Effector memory CD4-positive, alpha-beta T cell (primary cell): ENCODE measurements at regions not wholly inside any gene's neighbourhood (a gene's known extent, or its start where the extent isn't known, plus 50 kb on each side); places are given as distances from the start of the nearest gene placed in this dataset.

Source experiments
- DNase-seq, 3 donors: peaks; one replicate each; pipeline ENCODE4 v3.0.0-alpha.2; 2020
- H3K27ac ChIP-seq: 2 replicates; pipeline ENCODE4 v1.7.0; 2013; ENCODE audit warnings: mild to moderate bottlenecking, low read length, moderate library complexity; ENCODE audit not compliant: insufficient read depth, poor library complexity, severe bottlenecking
- H3K27me3 ChIP-seq: replicated peaks from 2 replicates; pipeline ENCODE4 v1.7.0; 2013; ENCODE audit warnings: mild to moderate bottlenecking, low read length; ENCODE audit not compliant: insufficient read depth, control insufficient read depth, poor library complexity, severe bottlenecking
- H3K36me3 ChIP-seq: 2 replicates; pipeline ENCODE4 v1.7.0; 2013; ENCODE audit warnings: mild to moderate bottlenecking, low read length, moderate library complexity; ENCODE audit not compliant: control insufficient read depth, insufficient read depth
- H3K4me1 ChIP-seq: 2 replicates; pipeline ENCODE4 v1.7.0; 2013; ENCODE audit warnings: low read length, mild to moderate bottlenecking; ENCODE audit not compliant: control insufficient read depth, insufficient read depth, poor library complexity, severe bottlenecking
- H3K4me3 ChIP-seq: 2 replicates; pipeline ENCODE4 v1.7.0; 2013; ENCODE audit warnings: low read length, low read depth, mild to moderate bottlenecking; ENCODE audit not compliant: insufficient read depth, poor library complexity, severe bottlenecking
- H3K9me3 ChIP-seq: 2 replicates; pipeline ENCODE4 v1.7.0; 2013; ENCODE audit warnings: mild to moderate bottlenecking, low read length, moderate library complexity; ENCODE audit not compliant: control insufficient read depth

- Histone ChIP-seq H3K36me3 (no peaks in the 10 kb centered on the region), H3K27ac (no peak overlapping the region), H3K27me3 (no peaks in the 10 kb centered on the region), H3K9me3 (no peaks in the 10 kb centered on the region), H3K4me3 (no peak overlapping the region), H3K4me1 (no peaks in the 10 kb centered on the region)
- DNase-seq, result no peak
These were observed 437.5 kb upstream of the DMAC1 start for GRCh38 chr9:8237096-8237495.

DNA sequence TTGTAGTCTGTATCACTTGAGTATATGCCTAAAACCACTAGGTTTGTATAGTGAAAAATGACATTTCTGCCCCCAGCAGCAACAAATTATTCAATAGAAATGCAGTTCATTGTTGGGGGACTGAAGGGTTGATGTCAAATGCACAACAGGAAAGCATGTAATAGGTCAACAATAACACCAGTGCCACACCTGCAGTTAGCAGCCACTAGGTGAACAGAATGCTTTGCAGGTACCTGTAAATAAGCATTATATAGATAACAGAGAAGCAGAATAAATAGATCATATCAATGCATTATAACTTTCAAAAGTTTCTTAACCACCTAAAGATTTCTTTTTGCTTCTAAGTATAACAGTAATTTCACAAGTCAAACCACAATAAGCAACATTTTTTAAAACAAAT is 435.9 kb upstream of the DMAC1 start:
- H3K27me3 ChIP-seq, result no peaks in the 10 kb centered on the region
- no peaks in the 10 kb centered on the region for H3K36me3 ChIP-seq
- no peak for DNase-seq
- H3K9me3 ChIP-seq, result no peaks in the 10 kb centered on the region
- no peak overlapping the region for H3K27ac ChIP-seq
- no peaks in the 10 kb centered on the region for H3K4me1 ChIP-seq
- no peak overlapping the region for H3K4me3 ChIP-seq

DNA sequence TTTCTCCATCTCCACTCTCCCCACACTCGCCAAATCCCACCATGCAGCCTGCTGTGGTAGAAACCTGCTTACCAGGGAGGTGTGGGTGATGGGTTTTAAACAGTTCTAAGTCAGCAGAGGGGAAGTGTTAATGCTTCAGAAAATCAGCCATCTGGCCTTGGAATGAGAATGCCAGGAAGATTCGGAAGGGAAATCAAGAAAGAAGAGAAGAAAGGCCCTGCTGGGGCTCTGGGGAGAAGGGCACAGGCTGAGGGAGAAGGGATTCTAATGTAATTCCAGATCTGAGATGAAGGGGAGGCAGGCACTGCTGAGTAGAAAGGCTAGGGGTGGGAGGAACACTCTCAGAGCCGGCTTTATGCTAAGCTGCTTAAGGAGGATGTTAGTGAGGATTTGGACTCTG is 434.7 kb upstream of the DMAC1 start:
- no peak overlapping the region for H3K4me3 ChIP-seq
- H3K36me3 ChIP-seq, result no peaks in the 10 kb centered on the region
- H3K27me3 ChIP-seq, result no peaks in the 10 kb centered on the region
- no peak overlapping the region for H3K27ac ChIP-seq
- H3K4me1 ChIP-seq, result no peaks in the 10 kb centered on the region
- no peaks in the 10 kb centered on the region for H3K9me3 ChIP-seq
- DNase-seq, result no peak

DNA sequence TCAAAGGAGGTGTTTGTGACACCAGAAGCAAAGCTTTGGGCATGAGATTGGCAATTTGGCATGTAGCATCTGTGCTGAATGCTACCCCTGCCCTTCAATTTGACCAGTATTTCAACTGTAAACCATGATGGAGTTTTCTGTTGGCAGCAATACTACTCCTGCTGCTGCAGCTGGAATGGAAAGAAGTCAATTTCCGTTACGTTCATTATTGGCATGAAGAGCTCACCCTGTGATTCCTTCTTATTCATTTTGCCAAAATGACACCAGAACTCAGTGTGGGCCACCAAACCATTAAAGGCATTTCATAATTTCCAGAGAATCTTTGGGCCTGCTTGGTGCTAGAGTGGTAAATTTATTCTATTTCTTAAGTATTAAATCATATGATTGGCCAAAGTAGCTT is 433.1 kb upstream of the DMAC1 start:
- H3K27me3 ChIP-seq, result no peaks in the 10 kb centered on the region
- H3K4me3 ChIP-seq, result no peak overlapping the region
- H3K4me1 ChIP-seq, result no peaks in the 10 kb centered on the region
- H3K9me3 ChIP-seq, result no peaks in the 10 kb centered on the region
- DNase-seq, result no peak
- H3K27ac ChIP-seq, result no peak overlapping the region
- H3K36me3 ChIP-seq, result no peaks in the 10 kb centered on the region

GRCh38 chr9:8229226-8229625 is 429.6 kb upstream of the DMAC1 start:
- no peak overlapping the region for H3K4me3 ChIP-seq
- DNase-seq, result no peak
- H3K9me3 ChIP-seq, result no peaks in the 10 kb centered on the region
- no peaks in the 10 kb centered on the region for H3K36me3 ChIP-seq
- no peak overlapping the region for H3K27ac ChIP-seq
- no peaks in the 10 kb centered on the region for H3K4me1 ChIP-seq
- no peaks in the 10 kb centered on the region for H3K27me3 ChIP-seq

DNA sequence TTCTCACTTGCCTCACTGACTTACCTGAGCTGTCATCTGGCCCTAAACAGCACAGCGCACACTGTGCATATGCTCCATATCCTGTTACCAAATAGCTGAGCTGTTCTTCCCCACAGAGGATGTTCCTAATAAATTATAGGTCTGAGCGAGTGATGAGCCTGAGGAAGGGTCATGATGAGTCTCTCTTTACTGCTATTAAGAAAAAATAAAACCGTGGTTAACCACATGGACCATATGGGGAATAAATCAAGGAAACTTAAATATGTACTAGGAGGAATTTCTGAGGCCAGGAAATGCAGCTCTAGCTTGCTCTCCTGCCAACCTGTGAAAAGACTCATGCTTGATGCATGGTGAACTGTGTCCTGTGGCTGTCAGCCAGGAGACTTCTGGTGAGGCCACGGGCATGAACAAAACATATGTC is 424.8 kb upstream of the DMAC1 start:
- Histone ChIP-seq H3K27ac (no peak overlapping the region), H3K4me1 (no peaks in the 10 kb centered on the region), H3K4me3 (no peak overlapping the region), H3K9me3 (no peaks in the 10 kb centered on the region), H3K36me3 (no peaks in the 10 kb centered on the region), H3K27me3 (no peaks in the 10 kb centered on the region)
- DNase-seq, result no peak

DNA sequence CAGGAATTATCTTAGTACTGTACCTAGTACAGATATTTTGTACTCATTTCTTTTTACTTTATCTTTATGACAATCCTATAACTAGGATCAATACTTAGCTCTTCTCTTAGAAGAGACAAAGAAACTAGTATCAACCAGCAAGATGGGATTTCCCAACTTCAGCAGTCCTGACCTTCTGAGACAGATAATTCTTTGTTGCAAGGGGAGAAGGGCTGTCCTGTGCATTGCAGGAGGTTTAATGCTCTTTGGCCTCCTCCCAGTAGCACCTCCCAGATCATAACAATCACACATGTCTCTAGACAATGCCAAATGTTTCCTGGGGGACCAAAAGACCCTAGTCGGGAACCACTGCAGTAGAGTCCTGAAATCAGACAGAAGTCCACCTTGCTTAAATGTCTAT is 424.3 kb upstream of the DMAC1 start:
- Histone ChIP-seq H3K27me3 (no peaks in the 10 kb centered on the region), H3K4me1 (no peaks in the 10 kb centered on the region), H3K27ac (no peak overlapping the region), H3K9me3 (no peaks in the 10 kb centered on the region), H3K4me3 (no peak overlapping the region), H3K36me3 (no peaks in the 10 kb centered on the region)
- no peak for DNase-seq

DNA sequence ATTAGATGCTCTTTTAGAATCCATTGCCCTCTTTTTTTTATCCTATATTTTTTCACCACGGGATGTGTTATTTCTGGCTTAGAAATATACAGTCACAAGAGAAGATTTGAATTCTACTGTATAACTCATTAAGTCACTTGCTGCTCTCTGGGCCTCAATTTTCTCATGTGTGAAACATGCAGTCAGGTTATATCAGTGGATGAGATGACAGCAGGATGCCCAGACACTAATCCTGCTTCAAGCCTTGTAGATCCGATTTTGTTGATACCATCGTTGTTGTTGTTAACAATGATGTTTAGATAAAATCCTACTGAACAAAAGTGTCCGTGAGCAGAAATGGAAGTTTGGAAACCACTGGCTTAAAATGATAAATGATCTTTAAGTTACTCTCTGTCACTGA is 421.9 kb upstream of the DMAC1 start:
- Histone ChIP-seq H3K4me1 (no peaks in the 10 kb centered on the region), H3K9me3 (peaks cover 4% of the 10 kb centered on the region), H3K36me3 (no peaks in the 10 kb centered on the region), H3K27me3 (no peaks in the 10 kb centered on the region), H3K27ac (no peak overlapping the region), H3K4me3 (no peak overlapping the region)
- DNase-seq, result no peak

- Histone ChIP-seq H3K27me3 (no peaks in the 10 kb centered on the region), H3K27ac (no peak overlapping the region), H3K36me3 (no peaks in the 10 kb centered on the region), H3K4me3 (no peak overlapping the region), H3K9me3 (no peaks in the 10 kb centered on the region), H3K4me1 (no peaks in the 10 kb centered on the region)
- no peak for DNase-seq
These were observed 408.9 kb upstream of the DMAC1 start for GRCh38 chr9:8208465-8208864.

DNA sequence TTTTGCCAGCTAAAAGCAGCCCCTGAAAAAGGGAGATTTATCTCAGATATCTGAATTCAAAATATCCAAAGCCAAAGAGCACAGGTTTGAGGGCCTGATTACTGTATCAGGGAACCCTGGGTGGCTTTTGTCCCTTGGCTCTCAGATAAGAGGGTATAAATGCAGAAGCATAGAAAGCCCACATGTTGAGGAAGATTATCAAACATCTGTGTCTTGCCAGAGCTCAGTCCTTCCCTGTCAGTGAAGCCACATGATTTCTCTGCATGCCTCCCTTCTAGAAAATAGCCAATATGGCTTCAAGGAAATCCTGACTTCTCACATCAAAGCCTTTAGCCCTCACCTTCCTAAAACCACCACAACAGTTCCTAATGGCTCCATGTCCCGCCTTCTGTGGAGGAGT is 408.0 kb upstream of the DMAC1 start:
- no peak for DNase-seq
- Histone ChIP-seq H3K4me1 (no peaks in the 10 kb centered on the region), H3K27ac (no peak overlapping the region), H3K36me3 (no peaks in the 10 kb centered on the region), H3K9me3 (no peaks in the 10 kb centered on the region), H3K27me3 (no peaks in the 10 kb centered on the region), H3K4me3 (no peak overlapping the region)

DNA sequence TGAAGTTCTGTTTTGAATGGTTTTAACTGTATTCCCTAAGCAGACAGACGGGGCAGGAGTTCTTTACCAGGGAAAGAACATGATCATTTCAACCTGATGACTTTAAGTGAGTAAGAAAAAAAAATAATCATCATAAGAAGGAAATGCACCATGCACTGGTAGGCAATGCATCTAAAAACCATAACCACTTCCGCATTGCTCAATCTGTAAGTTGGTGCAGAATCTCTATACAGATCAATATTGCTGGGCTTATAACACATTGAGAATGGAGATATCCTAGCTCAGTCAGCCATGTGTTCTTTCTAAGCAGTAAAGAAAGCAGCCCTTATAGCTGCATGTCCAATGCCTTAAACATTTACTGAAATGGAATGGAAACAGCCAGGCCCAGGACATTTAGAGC is 407.1 kb upstream of the DMAC1 start:
- no peak overlapping the region for H3K27ac ChIP-seq
- no peak for DNase-seq

More for the DNA sequence above, 407.1 kb upstream of the DMAC1 start:
- H3K36me3 ChIP-seq, result no peaks in the 10 kb centered on the region
- no peaks in the 10 kb centered on the region for H3K27me3 ChIP-seq
- no peak overlapping the region for H3K4me3 ChIP-seq
- H3K4me1 ChIP-seq, result no peaks in the 10 kb centered on the region
- H3K9me3 ChIP-seq, result no peaks in the 10 kb centered on the region
